Stimulated activated CD8-positive, alpha-beta memory T cell treated with anti-CD3 and anti-CD28 coated beads, Interleukin-15, amount 100 ng/mL, for 4 hours (primary cell): ENCODE measurements at regions not wholly inside any gene's neighbourhood (a gene's known extent, or its start where the extent isn't known, plus 50 kb on each side); places are given as distances from the start of the nearest gene placed in this dataset.
A peak's percentile ranks its signal among the peaks of the same experiment; 100 is the strongest.
"Not testable (repeated sequence)": the region's sequence is repeated elsewhere in the genome, so short reads cannot be mapped to it uniquely, and the experiment has no call there.

Experiments
- DNase-seq, 2 donors: peaks; one replicate each; pipeline ENCODE4 v3.0.0-alpha.2; 2020; ENCODE audit warnings: low read depth in 2 of 2

GRCh38 chr6:2376429-2377355 lies 131.3 kb upstream of the GMDS start:
- DNase-seq = no peak

GRCh38 chr6:2375443-2375842 lies 130.0 kb upstream of the GMDS start:
- DNase-seq = no peak

GRCh38 chr6:2369606-2370005 lies 124.2 kb upstream of the GMDS start:
- no peak for DNase-seq

- no peak for DNase-seq
Observed at GRCh38 chr6:2363211-2363610, 117.8 kb upstream of the GMDS start.

GRCh38 chr6:2361195-2361594 lies 115.8 kb upstream of the GMDS start:
- no peak for DNase-seq

- DNase-seq = no peak
Observed at GRCh38 chr6:2360716-2361115, 115.3 kb upstream of the GMDS start.

GRCh38 chr6:2360126-2360525 lies 114.7 kb upstream of the GMDS start:
- no peak for DNase-seq

- DNase-seq = no peak
Observed at GRCh38 chr6:2355150-2355549, 109.7 kb upstream of the GMDS start.

- DNase-seq = no peak
Observed at GRCh38 chr6:2354138-2354491, 108.7 kb upstream of the GMDS start.

GRCh38 chr6:2353412-2354137 lies 108.2 kb upstream of the GMDS start:
- peak in 1 of 2 donors; percentile 5 for DNase-seq

- DNase-seq = no peak
Observed at GRCh38 chr6:2351807-2352431, 106.5 kb upstream of the GMDS start.

GRCh38 chr6:2351090-2351489 lies 105.7 kb upstream of the GMDS start:
- DNase-seq = no peak

GRCh38 chr6:2346078-2346477 lies 100.7 kb upstream of the GMDS start:
- no peak for DNase-seq

GRCh38 chr6:2344319-2344905 lies 99.0 kb upstream of the GMDS start:
- DNase-seq = no peak

- DNase-seq = no peak
Observed at GRCh38 chr6:2327591-2327990, 82.2 kb upstream of the GMDS start.

- no peak for DNase-seq
Observed at GRCh38 chr6:2324166-2324953, 79.0 kb upstream of the GMDS start.

- DNase-seq = not testable (repeated sequence)
Observed at GRCh38 chr6:2317498-2317897, 72.1 kb upstream of the GMDS start.

GRCh38 chr6:2314641-2315040 lies 69.2 kb upstream of the GMDS start:
- no peak for DNase-seq

- no peak for DNase-seq
Observed at GRCh38 chr6:2310042-2310441, 64.6 kb upstream of the GMDS start.

- no peak for DNase-seq
Observed at GRCh38 chr6:2309122-2309521, 63.7 kb upstream of the GMDS start.

- DNase-seq = no peak
Observed at GRCh38 chr6:2307799-2308198, 62.4 kb upstream of the GMDS start.
